SK-N-DZ (cell line): ENCODE measurements at regions not wholly inside any gene's neighbourhood (a gene's known extent, or its start where the extent isn't known, plus 50 kb on each side); places are given as distances from the start of the nearest gene placed in this dataset.
"Not testable (repeated sequence)": the region's sequence is repeated elsewhere in the genome, so short reads cannot be mapped to it uniquely, and the experiment has no call there.

ENCODE experiments used
- DNase-seq: peaks from one replicate; pipeline ENCODE4 v3.0.0-alpha.2; 2015; ENCODE audit warnings: low spot score

- DNase-seq, result no peak
These were observed 115.4 kb downstream of the GATA6 start for GRCh38 chr18:22284581-22285360.

GRCh38 chr18:22283855-22284254 is 114.5 kb downstream of the GATA6 start:
- DNase-seq, result not testable (repeated sequence)

GRCh38 chr18:22283397-22283796 is 114.0 kb downstream of the GATA6 start:
- DNase-seq, result no peak

- DNase-seq, result no peak
These were observed 113.7 kb downstream of the GATA6 start for GRCh38 chr18:22283116-22283395.

GRCh38 chr18:22282311-22283115 is 113.1 kb downstream of the GATA6 start:
- DNase-seq, result no peak

- no peak for DNase-seq
These were observed 111.0 kb downstream of the GATA6 start for GRCh38 chr18:22280453-22280750.

- no peak for DNase-seq
These were observed 110.5 kb downstream of the GATA6 start for GRCh38 chr18:22279741-22280452.

GRCh38 chr18:22278798-22279197 is 109.4 kb downstream of the GATA6 start:
- no peak for DNase-seq

DNA sequence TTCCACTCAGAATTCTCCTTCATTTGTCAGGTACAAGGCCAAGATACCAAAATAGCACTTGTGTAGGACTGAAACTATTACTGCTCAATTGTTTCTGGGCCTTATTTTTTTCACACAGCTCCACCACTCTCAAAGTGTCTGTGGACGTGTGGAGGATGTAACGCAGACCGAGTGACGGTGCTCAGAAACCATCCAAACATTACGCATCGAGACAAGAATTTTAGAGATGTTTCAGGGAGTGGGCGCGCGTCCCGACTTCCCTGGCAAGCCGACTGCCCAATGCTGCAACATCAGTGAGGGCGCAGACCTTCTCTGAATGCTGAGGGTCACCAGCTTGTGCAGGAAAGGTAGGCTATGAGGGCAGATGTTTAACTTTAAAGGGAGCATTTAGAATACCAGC is 108.4 kb downstream of the GATA6 start:
- no peak for DNase-seq

- no peak for DNase-seq
These were observed 106.9 kb downstream of the GATA6 start for GRCh38 chr18:22276334-22276713.

DNA sequence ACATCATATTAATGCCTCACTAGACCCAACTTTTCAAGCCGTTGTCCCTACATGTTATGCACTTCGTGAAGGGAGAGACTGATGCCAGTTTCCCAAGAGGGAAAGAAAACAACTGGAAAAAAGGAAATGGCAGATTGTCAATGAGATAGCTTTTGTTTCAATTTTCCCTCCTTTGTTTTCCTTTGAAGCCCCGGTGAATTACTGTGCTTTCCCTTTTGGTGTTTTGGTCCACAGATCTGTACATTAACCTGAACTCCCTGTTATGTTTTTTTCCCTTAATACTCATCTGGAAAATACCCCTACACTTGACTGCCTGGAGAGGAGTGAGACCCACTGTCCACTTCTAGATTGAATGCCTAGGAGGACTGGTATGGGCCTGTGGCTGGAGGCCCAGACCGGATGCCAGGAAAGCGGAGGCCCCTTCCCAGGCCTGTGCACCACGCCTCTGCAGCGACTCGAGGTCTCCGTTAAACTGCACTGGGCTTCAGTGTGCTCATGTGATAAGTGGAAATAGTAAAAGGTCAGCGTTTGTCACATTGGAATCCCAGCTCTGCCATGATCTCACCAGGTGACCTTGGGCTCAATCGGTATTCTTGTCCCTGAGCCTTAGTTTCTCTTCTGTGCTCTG is 106.4 kb downstream of the GATA6 start:
- DNase-seq, result no peak

- DNase-seq, result no peak
These were observed 104.0 kb downstream of the GATA6 start for GRCh38 chr18:22273101-22274039.

- no peak for DNase-seq
These were observed 102.9 kb downstream of the GATA6 start for GRCh38 chr18:22272242-22272641.

GRCh38 chr18:22271030-22271429 is 101.6 kb downstream of the GATA6 start:
- DNase-seq, result no peak

- no peak for DNase-seq
These were observed 99.3 kb downstream of the GATA6 start for GRCh38 chr18:22268641-22269128.

DNA sequence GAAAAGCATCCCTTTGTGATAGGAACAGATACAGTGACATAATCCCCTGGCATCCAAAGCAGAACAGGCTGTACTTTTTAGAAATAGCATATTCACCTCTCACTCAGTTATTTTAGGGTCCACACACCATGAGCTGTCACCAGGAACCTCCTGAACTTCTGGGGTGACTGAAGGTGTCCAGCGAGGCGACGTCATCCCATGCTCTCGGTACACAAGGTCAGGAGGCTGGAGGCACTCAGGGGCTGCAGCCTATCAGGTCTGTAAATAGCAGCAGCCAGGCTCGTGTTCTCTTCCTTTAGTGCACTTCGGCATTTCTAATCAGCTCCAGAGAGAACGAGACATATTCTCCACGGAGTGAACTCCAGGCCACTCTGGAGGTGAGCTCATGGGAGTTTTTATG is 98.3 kb downstream of the GATA6 start:
- DNase-seq, result no peak

DNA sequence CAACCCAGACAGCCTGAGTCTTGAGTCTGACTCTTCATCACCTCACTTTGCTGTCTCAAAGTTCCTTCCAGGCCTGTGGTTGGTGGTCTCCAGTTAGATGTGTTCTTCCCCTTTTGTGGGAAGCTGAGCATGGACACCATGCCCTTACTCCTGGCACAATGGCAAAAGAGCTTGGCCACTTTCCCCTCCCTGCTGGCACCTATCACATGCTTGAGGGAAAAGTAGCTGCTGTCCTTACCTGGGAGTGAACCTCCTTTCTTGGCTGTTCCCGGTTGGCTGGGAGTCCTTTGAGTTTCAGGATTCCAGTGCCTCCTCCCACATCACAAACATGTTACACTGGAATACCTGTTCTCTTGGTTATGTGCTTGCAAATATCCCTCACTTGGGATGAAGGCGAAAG is 97.8 kb downstream of the GATA6 start:
- DNase-seq, result no peak

DNA sequence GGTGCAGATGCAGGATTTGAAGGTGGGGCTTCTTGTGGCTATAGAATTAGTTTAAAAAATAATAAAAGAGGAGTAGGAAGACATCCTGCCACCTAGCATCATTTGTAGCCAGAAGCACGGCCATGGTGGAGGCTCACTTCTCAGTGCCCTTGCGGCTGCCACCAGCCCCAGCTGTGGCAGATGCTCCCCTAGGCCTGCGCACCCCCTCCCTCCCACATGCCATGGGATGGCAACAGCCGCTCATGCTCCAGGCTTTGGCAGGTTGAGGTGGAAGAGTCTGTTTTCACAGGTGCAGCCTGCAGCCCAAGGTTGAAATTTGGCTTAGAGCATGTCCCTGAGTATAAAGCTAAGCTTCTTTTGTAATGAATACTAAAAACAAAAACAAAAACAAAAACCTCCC is 96.4 kb downstream of the GATA6 start:
- DNase-seq, result no peak

DNA sequence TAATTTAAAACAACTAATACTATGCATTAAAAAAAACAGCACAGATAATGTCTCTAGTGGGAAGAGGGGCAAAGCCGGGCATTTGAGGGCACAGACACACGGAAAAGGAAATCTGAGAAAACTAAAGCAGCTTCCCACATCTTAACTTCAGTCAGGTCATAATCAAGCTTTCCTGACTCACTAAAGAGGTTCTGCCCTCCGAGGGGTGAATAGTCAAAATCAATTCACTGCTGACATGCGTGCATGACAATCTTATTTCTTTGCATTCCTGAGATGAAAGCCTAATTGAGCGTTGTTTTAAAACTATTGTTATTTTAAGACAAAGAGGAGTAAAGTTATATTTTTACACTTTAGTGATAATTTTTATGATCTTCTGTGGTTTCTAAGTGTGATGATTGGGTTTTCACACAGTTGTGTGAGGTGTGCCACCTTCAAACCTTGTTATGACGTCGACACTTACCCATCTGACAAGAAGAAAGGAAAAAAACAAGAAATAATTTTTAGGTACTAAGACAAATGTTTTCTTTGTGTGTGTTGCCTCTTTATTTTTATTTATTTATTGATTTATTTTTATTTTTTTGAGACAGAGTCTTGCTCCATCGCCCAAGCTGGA is 90.9 kb downstream of the GATA6 start:
- no peak for DNase-seq

DNA sequence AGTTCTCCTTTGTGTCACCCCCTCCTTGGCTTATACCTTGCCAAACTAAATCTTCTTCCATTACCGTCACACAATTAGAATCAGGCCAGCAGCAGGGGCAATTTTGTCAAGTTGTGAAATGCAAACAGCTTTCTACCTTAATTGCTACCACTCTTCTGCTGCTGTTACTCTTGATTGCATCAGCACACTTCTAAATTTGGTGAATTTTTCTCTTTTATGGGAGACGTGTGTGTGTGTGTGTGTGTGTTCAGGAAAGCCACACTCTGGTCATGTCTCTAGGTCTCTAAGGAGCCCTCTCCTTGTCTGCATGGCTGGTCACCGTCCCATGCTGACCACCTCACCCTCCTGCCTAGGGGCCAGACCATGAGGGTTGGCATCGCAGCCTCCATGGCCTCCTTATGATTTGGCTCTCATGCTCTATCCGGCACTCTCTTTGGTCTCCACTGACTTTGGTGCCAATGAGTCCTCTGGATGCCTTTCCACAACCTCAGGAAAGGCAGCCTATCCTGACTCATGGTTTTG is 87.7 kb downstream of the GATA6 start:
- DNase-seq, result no peak
